HG02852 (cell line): ENCODE measurements at regions not wholly inside any gene's neighbourhood (a gene's known extent, or its start where the extent isn't known, plus 50 kb on each side); places are given as distances from the start of the nearest gene placed in this dataset.

ENCODE experiments used
- ATAC-seq: cut with Tn5 transposase; IDR thresholded peaks from one replicate; pipeline ENCODE4 v1.9.1; 2021; ENCODE audit warnings: mild to moderate bottlenecking, moderate library complexity; ENCODE audit not compliant: unreplicated experiment

GRCh38 chrX:124280294-124280902, 52.1 kb upstream of the TEX13D start:
- no peak for ATAC-seq

GRCh38 chrX:124282580-124282979, 49.9 kb upstream of the TEX13D start:
- no peak for ATAC-seq
